Hepatocyte (in vitro differentiated cells): ENCODE measurements at regions not wholly inside any gene's neighbourhood (a gene's known extent, or its start where the extent isn't known, plus 50 kb on each side); places are given as distances from the start of the nearest gene placed in this dataset.

Source experiments
- EZH2 ChIP-seq: fragments of 200-600 bp; sonication (generic); IDR thresholded peaks from 2 replicates; pipeline ENCODE4 v1.6.1; 2016; ENCODE audit warnings: antibody characterized with exemption, mild to moderate bottlenecking, borderline replicate concordance
- EZH2phosphoT487 ChIP-seq: fragments of 200-600 bp; sonication (generic); IDR thresholded peaks from one replicate; pipeline ENCODE4 v1.6.1; 2018; ENCODE audit warnings: antibody characterized with exemption, mild to moderate bottlenecking, low read depth, moderate library complexity; ENCODE audit not compliant: unreplicated experiment, severe bottlenecking
- TF ChIP-seq, protein P1 (sequence below): fragments of 200-600 bp; sonication (generic); IDR thresholded peaks from 2 replicates; pipeline ENCODE4 v1.5.1; 2016; ENCODE audit warnings: antibody characterized with exemption, mild to moderate bottlenecking; ENCODE audit not compliant: poor library complexity

GRCh38 chr2:114294741-114295140 lies 147.7 kb upstream of the DPP10 start:
- TF ChIP-seq, protein P1, sequence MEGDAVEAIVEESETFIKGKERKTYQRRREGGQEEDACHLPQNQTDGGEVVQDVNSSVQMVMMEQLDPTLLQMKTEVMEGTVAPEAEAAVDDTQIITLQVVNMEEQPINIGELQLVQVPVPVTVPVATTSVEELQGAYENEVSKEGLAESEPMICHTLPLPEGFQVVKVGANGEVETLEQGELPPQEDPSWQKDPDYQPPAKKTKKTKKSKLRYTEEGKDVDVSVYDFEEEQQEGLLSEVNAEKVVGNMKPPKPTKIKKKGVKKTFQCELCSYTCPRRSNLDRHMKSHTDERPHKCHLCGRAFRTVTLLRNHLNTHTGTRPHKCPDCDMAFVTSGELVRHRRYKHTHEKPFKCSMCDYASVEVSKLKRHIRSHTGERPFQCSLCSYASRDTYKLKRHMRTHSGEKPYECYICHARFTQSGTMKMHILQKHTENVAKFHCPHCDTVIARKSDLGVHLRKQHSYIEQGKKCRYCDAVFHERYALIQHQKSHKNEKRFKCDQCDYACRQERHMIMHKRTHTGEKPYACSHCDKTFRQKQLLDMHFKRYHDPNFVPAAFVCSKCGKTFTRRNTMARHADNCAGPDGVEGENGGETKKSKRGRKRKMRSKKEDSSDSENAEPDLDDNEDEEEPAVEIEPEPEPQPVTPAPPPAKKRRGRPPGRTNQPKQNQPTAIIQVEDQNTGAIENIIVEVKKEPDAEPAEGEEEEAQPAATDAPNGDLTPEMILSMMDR: no peak
- TF ChIP-seq EZH2: no peak
- no peak for TF ChIP-seq EZH2phosphoT487
